Aorta (tissue), 5 donors: ENCODE measurements at regions not wholly inside any gene's neighbourhood (a gene's known extent, or its start where the extent isn't known, plus 50 kb on each side); places are given as distances from the start of the nearest gene placed in this dataset.
"Not testable (repeated sequence)": the region's sequence is repeated elsewhere in the genome, so short reads cannot be mapped to it uniquely, and the experiment has no call there.

Experiments
- ATAC-seq: fragments of 200-7000 bp; cut with Tn5 transposase; one replicate; pipeline ENCODE4 v1.9.1; 2022; ENCODE audit warnings: moderate library complexity; ENCODE audit not compliant: low FRiP score
- DNase-seq, 2 donors: peaks; one replicate each; pipeline ENCODE4 v3.0.0-alpha.2; 2020
- H3K27ac ChIP-seq, 2 donors: one replicate each; pipeline ENCODE4 v1.5.1; 2013; ENCODE audit warnings: low read length in 2 of 2, mild to moderate bottlenecking in 2 of 2, moderate library complexity in 2 of 2, control low read depth in 1 of 2, inconsistent platforms in 1 of 2, low read depth in 1 of 2
- H3K27me3 ChIP-seq, 2 donors: one replicate each; pipeline ENCODE4 v1.6.1; 2013; ENCODE audit warnings: control low read depth in 1 of 2, low read length in 1 of 2, mild to moderate bottlenecking in 1 of 2, moderate library complexity in 1 of 2; ENCODE audit not compliant: insufficient read depth in 2 of 2, control insufficient read depth in 1 of 2
- H3K36me3 ChIP-seq, 2 donors: one replicate each; pipeline ENCODE4 v1.6.1; 2013; ENCODE audit warnings: control low read depth in 1 of 2, low read length in 1 of 2, mild to moderate bottlenecking in 1 of 2; ENCODE audit not compliant: insufficient read depth in 2 of 2, control insufficient read depth in 1 of 2
- H3K4me1 ChIP-seq, 2 donors: one replicate each; pipeline ENCODE4 v1.6.1; 2013; ENCODE audit warnings: low read length in 2 of 2, control low read depth in 1 of 2, mild to moderate bottlenecking in 1 of 2, moderate library complexity in 1 of 2; ENCODE audit not compliant: insufficient read depth in 2 of 2, control insufficient read depth in 1 of 2
- H3K4me3 ChIP-seq, 2 donors: one replicate each; pipeline ENCODE4 v1.5.1; 2013; ENCODE audit warnings: low read length in 2 of 2, control low read depth in 1 of 2, mild to moderate bottlenecking in 1 of 2
- H3K9me3 ChIP-seq: one replicate; pipeline ENCODE4 v1.6.1; 2013; ENCODE audit warnings: mild to moderate bottlenecking, low read length; ENCODE audit not compliant: control insufficient read depth
- WGBS, 2 donors: extraction: QIAGEN DNeasy Blood & Tissue Kit; methylation state at CpG; one replicate each; pipeline ENCODE4 v1.1.7; 2013; 5-methylcytosine and 5-hydroxymethylcytosine counted together
- intact Hi-C, 2 donors: fragments of 100-400 bp; cut with DNase I; formaldehyde crosslinking; loops; one replicate each; pipeline versions ENCODE4 v1.14.2 to v1.15.0; 2022
- donor health status: healthy with polysubstance abuse.
- donor health status: Bipolar disorder and iron deficiency.
- donor health status: DM: no; HTN: no; CAD: no.
- donor health status: DM: no; HTN: no; CAD: no.
- donor health status: DM: yes; HTN: yes; CAD: no.

DNA sequence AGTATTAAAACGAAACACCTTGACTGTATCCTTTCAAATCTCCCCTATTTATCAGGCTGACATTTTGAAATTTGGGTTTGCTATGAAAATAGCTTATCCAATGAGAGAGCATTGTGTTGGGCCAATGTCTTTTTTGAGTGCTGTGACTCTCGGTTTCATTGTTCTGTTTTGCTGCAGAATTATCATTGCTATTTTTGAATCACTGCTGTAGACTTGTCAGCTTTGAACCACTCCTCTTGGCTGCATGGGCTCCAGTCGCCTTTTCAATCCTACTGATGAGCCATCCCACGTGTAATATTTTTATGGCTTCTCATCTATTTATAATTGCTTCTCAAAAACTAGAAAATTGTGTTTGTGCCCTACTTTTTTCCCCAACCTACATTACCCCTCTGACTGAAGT lies 322.8 kb downstream of the LNPK start:
- intact Hi-C loops = no loop called here

DNA sequence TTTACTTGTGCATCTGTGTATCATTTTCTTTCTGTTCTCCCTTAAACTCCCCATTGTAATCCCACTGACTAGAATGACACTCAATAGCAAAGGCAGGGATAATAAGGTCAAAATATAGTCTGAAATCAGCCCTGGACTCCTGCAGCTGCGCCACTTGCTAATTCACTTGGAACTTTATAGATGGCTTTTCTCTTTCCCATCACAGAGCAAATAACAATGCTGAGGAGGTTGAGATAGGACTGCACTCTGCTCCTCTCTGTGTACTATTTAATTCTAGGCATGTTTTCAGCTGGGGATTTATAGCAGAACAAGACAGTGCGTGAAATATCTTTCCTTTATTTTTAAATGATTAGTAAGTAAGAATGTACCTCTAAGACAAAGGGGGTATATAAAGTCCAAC lies 324.2 kb downstream of the LNPK start:
- Histone ChIP-seq H3K36me3 (no peaks in the 10 kb centered on the region), H3K27ac (no peak overlapping the region), H3K4me3 (no peak overlapping the region), H3K9me3 (no peaks in the 10 kb centered on the region), H3K27me3 (peaks cover 0 to 2% of the 10 kb centered on the region in 2 donors), H3K4me1 (no peaks in the 10 kb centered on the region)
- intact Hi-C loops = no loop called here
- no peak for DNase-seq
- no peak for ATAC-seq
- 86 to 90% methylated on average over 2 of the region's 2 CpGs for WGBS, 2 donors

More for the DNA sequence above, 322.8 kb downstream of the LNPK start:
- ATAC-seq (no peak), DNase-seq (no peak)
- H3K27me3 ChIP-seq = peaks cover 0 to 2% of the 10 kb centered on the region in 2 donors
- WGBS, 2 donors = 58 to 64% methylated on average over 4 of the region's 4 CpGs
- no peaks in the 10 kb centered on the region for H3K4me1 ChIP-seq
- H3K36me3 ChIP-seq = no peaks in the 10 kb centered on the region
- no peak overlapping the region for H3K4me3 ChIP-seq
- no peak overlapping the region for H3K27ac ChIP-seq
- H3K9me3 ChIP-seq = no peaks in the 10 kb centered on the region

DNA sequence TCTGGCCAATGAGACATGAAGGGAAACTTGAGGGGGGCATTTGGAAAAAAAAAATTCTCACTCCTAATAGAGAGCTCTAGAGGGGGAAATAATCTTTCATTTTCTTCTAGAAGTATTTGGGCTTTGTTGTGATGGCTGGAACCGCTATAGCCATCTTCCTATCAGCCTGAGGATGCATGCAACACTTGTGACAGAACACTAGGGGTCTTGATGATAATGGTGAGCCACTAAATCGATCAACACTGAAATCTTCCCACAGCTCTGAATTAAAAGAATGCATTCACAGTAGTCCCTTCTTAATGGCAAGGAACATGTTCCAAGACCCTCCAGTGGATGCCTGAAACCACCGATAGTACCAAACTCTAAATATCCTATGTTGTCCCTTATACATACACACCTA lies 325.3 kb downstream of the LNPK start:
- ATAC-seq (no peak), DNase-seq (no peak)
- H3K4me3 ChIP-seq = no peak overlapping the region
- H3K27ac ChIP-seq = no peak overlapping the region
- intact Hi-C loops = no loop called here
- no peaks in the 10 kb centered on the region for H3K4me1 ChIP-seq
- no peaks in the 10 kb centered on the region for H3K9me3 ChIP-seq
- WGBS, 2 donors = 74 to 80% methylated on average over 3 of the region's 3 CpGs
- peaks cover 0 to 2% of the 10 kb centered on the region in 2 donors for H3K27me3 ChIP-seq
- H3K36me3 ChIP-seq = no peaks in the 10 kb centered on the region

DNA sequence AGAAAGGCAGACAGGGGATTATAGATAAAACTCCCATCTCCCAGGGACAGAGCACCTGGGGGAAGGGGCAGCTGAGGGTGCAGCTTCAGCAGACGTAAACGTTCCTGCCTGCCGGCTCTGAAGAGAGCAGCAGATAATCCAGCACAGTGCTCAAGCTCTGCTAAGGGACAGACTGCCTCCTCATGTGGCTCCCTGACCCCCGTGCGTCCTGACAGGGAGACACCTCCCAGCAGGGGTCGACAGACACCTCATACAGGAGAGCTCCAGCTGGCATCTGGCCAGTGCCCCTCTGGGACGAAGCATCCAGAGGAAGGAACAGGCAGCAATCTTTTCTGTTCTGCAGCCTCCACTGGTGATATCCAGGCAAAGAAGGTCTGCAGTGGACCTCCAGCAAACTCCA lies 333.3 kb downstream of the LNPK start:
- WGBS, 2 donors = 67 to 71% methylated on average over 7 of the region's 7 CpGs
- H3K27me3 ChIP-seq, H3K36me3 ChIP-seq, H3K4me3 ChIP-seq, H3K4me1 ChIP-seq, H3K27ac ChIP-seq, intact Hi-C loops, ATAC-seq, H3K9me3 ChIP-seq, DNase-seq: not testable (repeated sequence)

DNA sequence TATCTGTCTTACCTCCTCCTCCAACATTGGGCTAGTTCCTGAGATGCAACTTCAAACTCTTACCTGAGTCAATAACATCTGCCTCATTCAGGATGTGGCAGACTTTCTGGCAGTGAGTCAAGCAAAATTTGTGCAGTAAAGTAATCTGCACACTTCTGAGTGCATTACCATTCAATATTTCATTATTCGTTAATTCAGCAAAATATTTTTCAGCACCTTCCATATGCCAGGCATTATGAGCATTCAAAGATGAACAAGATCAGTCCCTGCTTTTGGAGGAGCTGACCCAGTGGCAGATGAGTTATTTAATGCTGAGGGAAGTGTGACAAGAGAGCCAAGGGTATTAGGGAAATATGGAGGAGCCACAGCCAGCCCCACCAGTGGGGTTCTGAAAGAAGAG lies 339.7 kb downstream of the LNPK start:
- Histone ChIP-seq H3K9me3 (peaks cover 2% of the 10 kb centered on the region), H3K27ac (no peak overlapping the region), H3K4me3 (no peak overlapping the region), H3K36me3 (no peaks in the 10 kb centered on the region), H3K27me3 (peaks cover 0 to 6% of the 10 kb centered on the region in 2 donors), H3K4me1 (no peaks in the 10 kb centered on the region)
- intact Hi-C loops = no loop called here
- no peak for ATAC-seq
- WGBS, 2 donors = 86 to 88% methylated on average over 1 of the region's 1 CpG
- no peak for DNase-seq

DNA sequence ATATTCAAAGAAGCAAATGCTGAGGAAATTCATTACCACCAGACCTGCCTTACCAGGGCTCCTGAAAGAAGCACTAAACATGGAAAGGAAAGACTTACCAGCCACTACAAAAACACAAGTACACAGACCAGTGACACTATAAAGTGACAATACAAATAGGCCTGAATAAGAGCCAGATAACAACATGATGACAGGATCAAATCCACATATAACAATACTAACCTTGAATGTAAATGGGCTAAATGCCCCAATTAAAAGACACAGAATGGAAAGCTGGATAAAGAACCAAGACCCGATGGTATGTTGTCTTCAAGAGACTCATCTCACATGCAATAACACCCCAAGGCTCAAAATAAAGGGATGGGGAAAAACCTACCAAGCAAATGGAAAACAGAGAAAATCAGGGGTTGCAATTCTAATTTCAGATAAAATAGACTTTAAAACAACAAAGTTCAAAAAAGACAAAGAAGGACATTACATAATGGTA lies 353.4 kb downstream of the LNPK start:
- Histone ChIP-seq H3K36me3 (no peaks in the 10 kb centered on the region), H3K27me3 (no peaks in the 10 kb centered on the region), H3K4me1 (no peaks in the 10 kb centered on the region), H3K9me3 (peaks cover 4% of the 10 kb centered on the region), H3K4me3 (no peak overlapping the region), H3K27ac (no peak overlapping the region)
- 0 to 4% methylated on average over 1 of the region's 1 CpG for WGBS, 2 donors
- no peak for DNase-seq
- ATAC-seq = no peak
- intact Hi-C loops = no loop called here

DNA sequence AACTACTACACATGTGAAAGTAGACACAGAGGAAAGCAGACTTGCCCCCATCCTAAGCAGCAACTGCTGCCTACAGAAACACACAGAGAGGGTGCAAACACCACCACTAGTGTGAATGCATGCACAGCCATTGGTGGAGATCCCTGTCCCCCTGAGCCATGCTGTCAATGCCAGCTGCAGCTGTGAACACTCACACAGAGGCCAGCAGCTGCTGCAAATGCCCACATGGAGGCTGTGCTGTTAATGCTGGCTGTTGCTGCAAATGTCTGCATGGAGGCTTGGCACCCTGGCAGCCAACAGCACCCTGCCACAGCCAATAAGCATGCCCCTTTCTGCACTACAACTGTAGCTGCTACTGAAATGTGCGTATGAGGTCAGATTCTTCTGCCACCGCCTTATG lies 355.0 kb downstream of the LNPK start:
- ATAC-seq (no peak), DNase-seq (no peak)
- Histone ChIP-seq H3K9me3 (peaks cover 4% of the 10 kb centered on the region), H3K27ac (no peak overlapping the region), H3K36me3 (no peaks in the 10 kb centered on the region), H3K27me3 (no peaks in the 10 kb centered on the region), H3K4me1 (no peaks in the 10 kb centered on the region), H3K4me3 (no peak overlapping the region)
- WGBS, 2 donors = 92 to 98% methylated on average over 2 of the region's 2 CpGs
- intact Hi-C loops = no loop called here

DNA sequence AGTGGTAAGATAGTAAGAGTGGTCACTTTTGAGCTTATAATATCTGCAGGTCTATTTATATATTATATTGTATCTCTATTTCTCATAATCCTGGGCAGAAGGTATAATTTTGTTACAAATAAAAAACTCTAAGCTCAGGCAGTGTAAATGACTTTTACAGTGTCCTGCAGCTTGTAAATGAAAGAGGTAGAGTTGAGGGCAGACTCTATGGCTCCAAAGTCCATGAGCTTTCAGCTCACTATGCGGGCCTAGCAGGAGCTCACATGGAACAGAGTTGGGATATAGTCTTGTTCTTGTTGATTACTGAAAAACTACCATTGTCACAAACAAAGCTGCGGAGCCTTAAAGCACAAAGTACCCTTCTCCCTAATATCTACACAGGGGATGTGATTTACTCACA lies 361.4 kb downstream of the LNPK start:
- H3K27ac ChIP-seq = no peak overlapping the region
- no peak for DNase-seq
- intact Hi-C loops = no loop called here
- no peaks in the 10 kb centered on the region for H3K27me3 ChIP-seq
- no peaks in the 10 kb centered on the region for H3K36me3 ChIP-seq
- ATAC-seq = no peak
- no peaks in the 10 kb centered on the region for H3K4me1 ChIP-seq
- no peak overlapping the region for H3K4me3 ChIP-seq
- 93 to 97% methylated on average over 2 of the region's 2 CpGs for WGBS, 2 donors
- H3K9me3 ChIP-seq = no peaks in the 10 kb centered on the region

DNA sequence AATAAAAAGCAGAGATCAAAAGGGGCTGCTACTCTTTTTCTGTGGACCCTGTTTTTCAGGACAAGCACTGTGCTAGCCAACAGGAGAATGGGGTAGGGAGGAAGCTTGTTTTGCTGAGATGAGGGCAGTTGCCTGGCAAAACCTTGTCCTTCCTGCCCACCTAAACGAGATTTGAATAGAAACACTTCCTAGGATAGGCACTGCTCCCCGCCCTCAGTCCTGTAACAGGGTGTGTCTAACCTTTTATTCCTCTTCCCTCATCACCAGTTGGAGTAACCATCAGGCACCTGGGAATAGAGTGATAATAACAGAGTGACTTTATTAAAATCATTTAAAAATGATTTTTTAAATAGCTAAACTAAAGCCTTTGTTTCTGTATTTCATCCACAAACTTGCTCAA lies 368.8 kb downstream of the LNPK start:
- no peak overlapping the region for H3K27ac ChIP-seq
- ATAC-seq (no peak), DNase-seq (no peak)
- intact Hi-C loops = no loop called here
- peaks cover 1% of the 10 kb centered on the region for H3K9me3 ChIP-seq
- H3K36me3 ChIP-seq = no peaks in the 10 kb centered on the region
- H3K4me3 ChIP-seq = no peak overlapping the region
- peaks cover 0 to 2% of the 10 kb centered on the region in 2 donors for H3K27me3 ChIP-seq
- 43 to 67% methylated on average over 2 of the region's 2 CpGs for WGBS, 2 donors
- no peaks in the 10 kb centered on the region for H3K4me1 ChIP-seq
